Adrenal gland (tissue), 9 donors: ENCODE measurements at regions not wholly inside any gene's neighbourhood (a gene's known extent, or its start where the extent isn't known, plus 50 kb on each side); places are given as distances from the start of the nearest gene placed in this dataset.
A peak's percentile ranks its signal among the peaks of the same experiment; 100 is the strongest.

Source experiments
- DNase-seq, 7 donors: peaks; one replicate each; pipeline ENCODE4 v3.0.0-alpha.2; 2019 to 2020
- H3K27ac ChIP-seq, 5 donors: fragments of 200-600 bp; sonication (generic) in 4 of 5; 1 replicate in 3 of 5; 2 replicates in 2 of 5; pipeline versions ENCODE4 v1.5.1 to v1.8.0; 2016 to 2020; ENCODE audit warnings: mild to moderate bottlenecking in 1 of 5
- H3K27me3 ChIP-seq: fragments of 200-600 bp; 2 replicates; pipeline ENCODE4 v1.8.0; 2021
- H3K36me3 ChIP-seq, 2 donors: fragments of 200-600 bp; replicated peaks in 1 of 2; 1 replicate in 1 of 2; 2 replicates in 1 of 2; pipeline versions ENCODE4 v1.5.1 to v1.8.0; 2018 to 2022
- H3K4me1 ChIP-seq, 2 donors: fragments of 200-600 bp; replicated peaks in 1 of 2; 1 replicate in 1 of 2; 2 replicates in 1 of 2; pipeline versions ENCODE4 v1.5.1 to v1.8.0; 2018 to 2021
- H3K4me3 ChIP-seq, 4 donors: fragments of 200-600 bp; sonication (generic) in 3 of 4; one replicate each; pipeline ENCODE4 v1.5.1; 2016 to 2018
- H3K9me3 ChIP-seq, 3 donors: fragments of 200-600 bp; sonication (generic) in 1 of 3; replicated peaks in 1 of 3; 1 replicate in 2 of 3; 2 replicates in 1 of 3; pipeline versions ENCODE4 v1.5.1 to v1.8.0; 2016 to 2021
- POLR2A ChIP-seq, 2 donors: fragments of 450-650 bp; IDR thresholded peaks; one replicate each; pipeline ENCODE4 v1.6.1; 2017; ENCODE audit warnings: antibody characterized with exemption in 2 of 2, mild to moderate bottlenecking in 2 of 2, moderate library complexity in 1 of 2
- WGBS, 4 donors: extraction: QIAGEN DNeasy Blood & Tissue Kit in 2 of 4; methylation state at CpG; one replicate each; pipeline versions ENCODE4 v1.1.5 to v1.1.7; 2013 to 2017; 5-methylcytosine and 5-hydroxymethylcytosine counted together
- intact Hi-C, 2 donors: fragments of 100-400 bp; cut with DNase I; formaldehyde crosslinking; loops; one replicate each; pipeline versions ENCODE4 v1.14.1 to v1.15.0; 2022 to 2023
- TF ChIP-seq, protein P1 (sequence below), 6 experiments: fragments of 450-650 bp in 4 of 6; fragments of 200-600 bp in 2 of 6; sonication (generic) in 1 of 6; IDR thresholded peaks; 1 replicate in 5 of 6; 2 replicates in 1 of 6; pipeline versions ENCODE4 v1.5.1 to v1.8.0; 2016 to 2021; ENCODE audit warnings: antibody characterized with exemption in 6 of 6, mild to moderate bottlenecking in 2 of 6, moderate library complexity in 1 of 6
- donor health status: healthy with polysubstance abuse.
- donor health status: Bipolar disorder and iron deficiency.
- donor health status: DM: yes; HTN: yes; CAD: no.
- donor health status: DM: no; HTN: no; CAD: no.
- donor health status: DM: no; HTN: no; CAD: no.

- Histone ChIP-seq H3K36me3 (no peaks in the 10 kb centered on the region), H3K27me3 (no peaks in the 10 kb centered on the region), H3K4me1 (no peaks in the 10 kb centered on the region), H3K4me3 (no peak overlapping the region), H3K27ac (no peak overlapping the region), H3K9me3 (no peaks in the 10 kb centered on the region)
- no peak for TF ChIP-seq POLR2A (IDR thresholded peaks at IDR 0.05)
- TF ChIP-seq, protein P1, sequence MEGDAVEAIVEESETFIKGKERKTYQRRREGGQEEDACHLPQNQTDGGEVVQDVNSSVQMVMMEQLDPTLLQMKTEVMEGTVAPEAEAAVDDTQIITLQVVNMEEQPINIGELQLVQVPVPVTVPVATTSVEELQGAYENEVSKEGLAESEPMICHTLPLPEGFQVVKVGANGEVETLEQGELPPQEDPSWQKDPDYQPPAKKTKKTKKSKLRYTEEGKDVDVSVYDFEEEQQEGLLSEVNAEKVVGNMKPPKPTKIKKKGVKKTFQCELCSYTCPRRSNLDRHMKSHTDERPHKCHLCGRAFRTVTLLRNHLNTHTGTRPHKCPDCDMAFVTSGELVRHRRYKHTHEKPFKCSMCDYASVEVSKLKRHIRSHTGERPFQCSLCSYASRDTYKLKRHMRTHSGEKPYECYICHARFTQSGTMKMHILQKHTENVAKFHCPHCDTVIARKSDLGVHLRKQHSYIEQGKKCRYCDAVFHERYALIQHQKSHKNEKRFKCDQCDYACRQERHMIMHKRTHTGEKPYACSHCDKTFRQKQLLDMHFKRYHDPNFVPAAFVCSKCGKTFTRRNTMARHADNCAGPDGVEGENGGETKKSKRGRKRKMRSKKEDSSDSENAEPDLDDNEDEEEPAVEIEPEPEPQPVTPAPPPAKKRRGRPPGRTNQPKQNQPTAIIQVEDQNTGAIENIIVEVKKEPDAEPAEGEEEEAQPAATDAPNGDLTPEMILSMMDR (IDR thresholded peaks at IDR 0.05): no peak
- no peak for DNase-seq
- intact Hi-C loops: no loop called here
- 73 to 86% (median 81%) methylated on average over 6 to 9 of the region's 9 CpGs for WGBS, 4 donors
Measured at GRCh38 chr16:66306366-66307150, 59.9 kb upstream of the CDH5 start.

- WGBS, 4 donors: 76 to 88% (median 84%) methylated on average over 1 to 3 of the region's 3 CpGs
- H3K27ac ChIP-seq: no peak overlapping the region
- DNase-seq: no peak
- intact Hi-C loops: no loop called here
- H3K36me3 ChIP-seq: no peaks in the 10 kb centered on the region
- no peak overlapping the region for H3K4me3 ChIP-seq
- no peaks in the 10 kb centered on the region for H3K9me3 ChIP-seq
- H3K27me3 ChIP-seq: no peaks in the 10 kb centered on the region
- TF ChIP-seq POLR2A (IDR thresholded peaks at IDR 0.05): no peak
- H3K4me1 ChIP-seq: no peaks in the 10 kb centered on the region
Measured at GRCh38 chr16:66304961-66305360, 61.5 kb upstream of the CDH5 start.

- no peaks in the 10 kb centered on the region for H3K9me3 ChIP-seq
- no peak overlapping the region for H3K4me3 ChIP-seq
- H3K4me1 ChIP-seq: no peaks in the 10 kb centered on the region
- intact Hi-C loops: no loop called here
- no peaks in the 10 kb centered on the region for H3K36me3 ChIP-seq
- TF ChIP-seq, protein P1 (IDR thresholded peaks at IDR 0.05): no peak
- no peak for DNase-seq
- no peak overlapping the region for H3K27ac ChIP-seq
- H3K27me3 ChIP-seq: no peaks in the 10 kb centered on the region
- whole genome bisulfite sequencing, 4 donors: 51 to 59% (median 56%) methylated on average over 6 to 7 of the region's 7 CpGs
Measured at GRCh38 chr16:66304151-66304550, 62.3 kb upstream of the CDH5 start.

DNA sequence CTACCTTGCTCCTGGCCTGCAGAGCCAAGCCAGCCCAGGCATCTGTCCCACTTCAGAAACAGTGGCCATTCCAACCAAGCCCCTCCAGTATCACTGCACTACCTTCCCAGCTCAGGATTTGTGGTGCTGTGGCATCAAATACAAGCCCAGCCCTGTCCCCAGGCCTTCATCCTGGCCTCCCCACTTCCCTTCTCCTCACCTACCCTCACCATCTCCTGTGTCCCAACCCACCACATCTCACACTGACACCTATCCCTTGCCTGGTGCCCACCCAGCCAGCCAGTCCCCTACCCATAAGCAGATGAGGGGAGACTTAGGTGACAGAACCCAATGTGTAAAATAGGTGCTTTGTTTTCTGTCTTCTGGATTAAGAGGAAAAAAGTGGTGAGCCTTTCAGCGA, 66.0 kb upstream of the CDH5 start:
- H3K36me3 ChIP-seq: no peaks in the 10 kb centered on the region
- intact Hi-C loops: no loop called here
- H3K4me1 ChIP-seq: no peaks in the 10 kb centered on the region
- DNase-seq: peak in 1 of 7 donors; percentile 10
- H3K4me3 ChIP-seq: no peak overlapping the region
- TF ChIP-seq POLR2A (IDR thresholded peaks at IDR 0.05): no peak
- TF ChIP-seq, protein P1 (IDR thresholded peaks at IDR 0.05): no peak
- WGBS, 4 donors: 64 to 88% (median 80%) methylated on average over 1 of the region's 1 CpG
- no peak overlapping the region for H3K27ac ChIP-seq
- H3K9me3 ChIP-seq: no peaks in the 10 kb centered on the region
- no peaks in the 10 kb centered on the region for H3K27me3 ChIP-seq

DNA sequence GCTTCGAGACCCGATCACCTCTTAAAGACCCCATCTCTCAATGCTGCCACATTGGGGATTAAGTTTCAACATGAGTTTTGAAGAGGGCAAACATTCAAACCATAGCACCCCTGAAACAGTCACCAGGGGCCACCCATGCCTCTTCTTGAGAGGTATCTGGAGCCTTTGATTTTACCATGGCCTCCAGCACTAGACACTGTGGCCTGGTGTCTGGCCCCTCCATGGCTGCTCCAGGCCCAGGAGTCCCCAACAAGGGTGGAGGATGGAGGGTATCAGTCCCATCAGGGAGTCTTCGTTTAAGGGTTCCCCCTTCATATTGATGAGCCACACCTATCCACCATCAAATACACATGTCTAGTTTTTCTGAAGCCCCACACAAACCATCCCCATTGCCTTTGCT, 66.5 kb upstream of the CDH5 start:
- Histone ChIP-seq H3K27me3 (no peaks in the 10 kb centered on the region), H3K4me3 (no peak overlapping the region), H3K9me3 (no peaks in the 10 kb centered on the region), H3K27ac (no peak overlapping the region), H3K36me3 (no peaks in the 10 kb centered on the region), H3K4me1 (no peaks in the 10 kb centered on the region)
- WGBS, 4 donors: 83 to 100% (median 91%) methylated on average over 3 of the region's 3 CpGs
- intact Hi-C loops: no loop called here
- no peak for DNase-seq
- TF ChIP-seq POLR2A (IDR thresholded peaks at IDR 0.05): no peak
- TF ChIP-seq, protein P1 (IDR thresholded peaks at IDR 0.05): no peak
